ENCODE measurements at regions not wholly inside any gene's neighbourhood (a gene's known extent, or its start where the extent isn't known, plus 50 kb on each side); places are given as distances from the start of the nearest gene placed in this dataset.

DNA sequence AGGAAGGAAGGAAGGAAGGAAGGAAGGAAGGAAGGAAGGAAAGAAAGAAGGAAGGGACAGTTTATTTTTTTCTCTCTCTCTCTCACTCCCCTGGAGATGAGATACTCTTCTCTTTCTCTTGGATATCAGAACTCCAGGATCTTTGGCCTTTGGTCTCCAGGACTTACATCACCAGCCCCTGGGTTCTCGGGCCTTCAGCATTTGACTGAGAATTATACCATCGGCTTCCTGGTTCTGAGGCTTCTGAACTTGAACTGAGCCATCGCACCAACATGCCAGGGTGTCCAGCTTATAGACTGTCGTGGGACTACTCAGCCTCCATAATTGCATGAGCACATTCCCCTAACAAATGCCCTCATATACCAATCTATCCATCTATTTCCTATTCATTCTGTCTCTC is 69.4 kb upstream of the NRSN1 start:
- DNase-seq: no peak
- Histone ChIP-seq H2AFZ (ENCODE audit: low read depth, low read length) (no peak overlapping the region), H3K9ac (ENCODE audit: low read depth, low read length) (no peak overlapping the region), H3K4me3 (ENCODE audit: low read depth in 1 of 2, low read length in 2 of 2) (no peak overlapping the region), H3K36me3 (ENCODE audit: insufficient read depth, low read length) (no peaks in the 10 kb centered on the region), H3K27me3 (ENCODE audit: insufficient read depth, low read length, poor library complexity) (no peaks in the 10 kb centered on the region), H3K27ac (ENCODE audit: low read length) (no peak overlapping the region), H3K79me2 (ENCODE audit: insufficient read depth, low read length) (no peaks in the 10 kb centered on the region), H3K9me3 (ENCODE audit: insufficient read depth, low read length, severe bottlenecking) (no peaks in the 10 kb centered on the region), H3K4me2 (ENCODE audit: insufficient read depth, low read length) (no peak overlapping the region), H3K4me1 (ENCODE audit: insufficient read depth, low read length) (no peaks in the 10 kb centered on the region), H4K20me1 (ENCODE audit: insufficient read depth, low read length) (no peaks in the 10 kb centered on the region)
- no peak for ATAC-seq (ENCODE audit: insufficient read depth, low read depth)
- TF ChIP-seq, protein P1, sequence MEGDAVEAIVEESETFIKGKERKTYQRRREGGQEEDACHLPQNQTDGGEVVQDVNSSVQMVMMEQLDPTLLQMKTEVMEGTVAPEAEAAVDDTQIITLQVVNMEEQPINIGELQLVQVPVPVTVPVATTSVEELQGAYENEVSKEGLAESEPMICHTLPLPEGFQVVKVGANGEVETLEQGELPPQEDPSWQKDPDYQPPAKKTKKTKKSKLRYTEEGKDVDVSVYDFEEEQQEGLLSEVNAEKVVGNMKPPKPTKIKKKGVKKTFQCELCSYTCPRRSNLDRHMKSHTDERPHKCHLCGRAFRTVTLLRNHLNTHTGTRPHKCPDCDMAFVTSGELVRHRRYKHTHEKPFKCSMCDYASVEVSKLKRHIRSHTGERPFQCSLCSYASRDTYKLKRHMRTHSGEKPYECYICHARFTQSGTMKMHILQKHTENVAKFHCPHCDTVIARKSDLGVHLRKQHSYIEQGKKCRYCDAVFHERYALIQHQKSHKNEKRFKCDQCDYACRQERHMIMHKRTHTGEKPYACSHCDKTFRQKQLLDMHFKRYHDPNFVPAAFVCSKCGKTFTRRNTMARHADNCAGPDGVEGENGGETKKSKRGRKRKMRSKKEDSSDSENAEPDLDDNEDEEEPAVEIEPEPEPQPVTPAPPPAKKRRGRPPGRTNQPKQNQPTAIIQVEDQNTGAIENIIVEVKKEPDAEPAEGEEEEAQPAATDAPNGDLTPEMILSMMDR (IDR thresholded peaks at IDR 0.05; ENCODE audit: borderline replicate concordance, extremely low read depth, low read length, poor library complexity, severe bottlenecking): no peak
- TF ChIP-seq EZH2 (IDR thresholded peaks at IDR 0.05; ENCODE audit: borderline replicate concordance, low read depth, low read length, severe bottlenecking): no peak

DNA sequence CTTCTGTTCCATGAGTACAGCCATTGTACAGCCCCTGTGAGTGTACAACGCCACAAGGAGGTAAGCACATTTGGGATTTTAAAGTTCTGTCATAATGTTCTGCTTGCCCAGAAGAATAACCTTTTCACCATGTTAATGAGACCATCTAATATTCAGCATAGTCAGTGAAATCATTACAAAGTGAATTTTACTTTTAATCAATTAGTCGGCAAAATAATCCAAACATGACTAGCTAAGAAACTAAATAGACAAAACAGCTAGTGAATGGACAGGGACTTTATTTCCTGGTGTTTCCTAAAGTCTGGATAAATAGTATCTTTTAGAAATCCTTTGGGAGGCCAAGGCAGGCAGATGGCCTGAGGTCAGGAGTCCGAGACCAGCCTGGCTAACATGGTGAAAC is 69.0 kb upstream of the NRSN1 start:
- no peaks in the 10 kb centered on the region for H3K9me3 ChIP-seq (ENCODE audit: insufficient read depth, low read length, severe bottlenecking)
- H3K79me2 ChIP-seq (ENCODE audit: insufficient read depth, low read length): no peaks in the 10 kb centered on the region
- no peaks in the 10 kb centered on the region for H3K27me3 ChIP-seq (ENCODE audit: insufficient read depth, low read length, poor library complexity)
- H3K4me1 ChIP-seq (ENCODE audit: insufficient read depth, low read length): no peaks in the 10 kb centered on the region
- TF ChIP-seq, protein P1 (IDR thresholded peaks at IDR 0.05; ENCODE audit: borderline replicate concordance, extremely low read depth, low read length, poor library complexity, severe bottlenecking): no peak
- no peak for TF ChIP-seq EZH2 (IDR thresholded peaks at IDR 0.05; ENCODE audit: borderline replicate concordance, low read depth, low read length, severe bottlenecking)
- H3K4me2 ChIP-seq (ENCODE audit: insufficient read depth, low read length): no peak overlapping the region
- ATAC-seq (ENCODE audit: insufficient read depth, low read depth): no peak
- no peaks in the 10 kb centered on the region for H4K20me1 ChIP-seq (ENCODE audit: insufficient read depth, low read length)
- no peak overlapping the region for H3K9ac ChIP-seq (ENCODE audit: low read depth, low read length)
- H2AFZ ChIP-seq (ENCODE audit: low read depth, low read length): no peak overlapping the region
- no peak overlapping the region for H3K27ac ChIP-seq (ENCODE audit: low read length)
- no peak overlapping the region for H3K4me3 ChIP-seq (ENCODE audit: low read depth in 1 of 2, low read length in 2 of 2)
- H3K36me3 ChIP-seq (ENCODE audit: insufficient read depth, low read length): no peaks in the 10 kb centered on the region
- no peak for DNase-seq

DNA sequence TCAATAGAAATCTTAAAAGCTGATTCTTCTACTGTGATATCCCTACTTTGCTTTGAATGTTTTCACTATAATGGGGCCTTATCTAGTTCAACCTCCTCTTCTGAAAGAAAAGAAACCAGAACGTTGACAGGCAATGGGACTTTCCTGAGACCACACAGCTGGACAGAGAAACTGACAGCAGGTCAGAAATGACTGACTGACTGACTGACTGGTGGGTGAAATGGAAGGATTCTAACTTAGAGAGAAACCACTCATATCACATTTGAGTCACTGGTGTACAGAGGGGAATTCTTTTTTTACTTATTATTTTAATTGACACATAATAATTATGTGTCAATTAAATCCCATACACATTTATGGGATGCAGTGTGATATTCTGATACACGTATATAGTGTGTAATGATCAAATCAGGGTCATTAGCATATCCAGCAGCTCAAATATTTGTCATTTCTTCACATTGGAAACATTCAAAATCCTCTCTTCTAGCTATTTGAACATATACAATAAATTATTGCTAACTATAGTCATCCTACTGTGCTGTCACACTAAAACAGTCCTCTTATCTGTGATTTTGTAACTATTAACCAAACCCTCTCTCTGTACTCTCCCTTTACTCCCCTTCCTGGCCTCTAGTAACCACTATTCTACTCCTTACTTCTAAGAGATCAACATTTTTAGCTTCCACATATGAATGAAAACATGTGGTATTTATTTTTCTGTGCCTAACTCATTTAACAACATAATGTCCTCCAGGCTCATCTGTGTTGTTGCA is 64.8 kb upstream of the NRSN1 start:
- TF ChIP-seq, protein P1 (IDR thresholded peaks at IDR 0.05; ENCODE audit: borderline replicate concordance, extremely low read depth, low read length, poor library complexity, severe bottlenecking): no peak
- TF ChIP-seq EZH2 (IDR thresholded peaks at IDR 0.05; ENCODE audit: borderline replicate concordance, low read depth, low read length, severe bottlenecking): no peak
- H3K79me2 ChIP-seq (ENCODE audit: insufficient read depth, low read length): no peaks in the 10 kb centered on the region
- H3K27me3 ChIP-seq (ENCODE audit: insufficient read depth, low read length, poor library complexity): no peaks in the 10 kb centered on the region
- DNase-seq: no peak
- H3K36me3 ChIP-seq (ENCODE audit: insufficient read depth, low read length): no peaks in the 10 kb centered on the region
- no peaks in the 10 kb centered on the region for H4K20me1 ChIP-seq (ENCODE audit: insufficient read depth, low read length)
- H3K9ac ChIP-seq (ENCODE audit: low read depth, low read length): no peak overlapping the region
- no peak overlapping the region for H2AFZ ChIP-seq (ENCODE audit: low read depth, low read length)
- no peak overlapping the region for H3K4me2 ChIP-seq (ENCODE audit: insufficient read depth, low read length)
- no peak overlapping the region for H3K4me3 ChIP-seq (ENCODE audit: low read depth in 1 of 2, low read length in 2 of 2)
- H3K27ac ChIP-seq (ENCODE audit: low read length): no peak overlapping the region
- no peaks in the 10 kb centered on the region for H3K9me3 ChIP-seq (ENCODE audit: insufficient read depth, low read length, severe bottlenecking)
- H3K4me1 ChIP-seq (ENCODE audit: insufficient read depth, low read length): no peaks in the 10 kb centered on the region
- no peak for ATAC-seq (ENCODE audit: insufficient read depth, low read depth)

All from DND-41 (cell line).